K562 (cell line): ENCODE measurements at regions not wholly inside any gene's neighbourhood (a gene's known extent, or its start where the extent isn't known, plus 50 kb on each side); places are given as distances from the start of the nearest gene placed in this dataset.

Source experiments
- ATAC-seq: fragments of 200-7000 bp; cut with Tn5 transposase; 3 replicates; pipeline ENCODE4 v1.9.1; 2020; ENCODE audit warnings: moderate library complexity
- BruUV-seq: library from RNA; stranded (reverse); fragments of 400-500 nt; replicated peaks from 2 replicates; lab custom pipeline; 2021; lab: Mats Ljungman, UMichigan
- CTCF ChIA-PET: fragments of 300-600 bp; formaldehyde crosslinking; extraction: SDS; loops from one replicate; lab custom pipeline; 2021; ENCODE audit warnings: low intra/inter-chr PET ratio; lab: Yijun Ruan, JAX
- POLR2A ChIA-PET: fragments of 300-600, 350-650 bp; sonication (Branson Sonifier 250); formaldehyde crosslinking; extraction: SDS; loops from one replicate; lab custom pipeline; 2021; ENCODE audit warnings: antibody characterized with exemption, inconsistent platforms; lab: Yijun Ruan, JAX
- DNase-seq, 4 experiments: peaks; one replicate each; pipeline versions ENCODE4 v3.0.0 to v3.0.0-alpha.2; 2011 to 2018; ENCODE audit warnings: low spot score in 3 of 4, mixed read lengths in 3 of 4; ENCODE audit errors: extremely low read depth in 1 of 4
- FAIRE-seq: peaks from 2 replicates; lab custom pipeline; 2011; peaks lifted over from hg19 to GRCh38; lab: Jason Lieb, UNC
- H2AFZ ChIP-seq: 2 replicates; pipeline ENCODE4 v1.6.0; 2011; ENCODE audit warnings: low read depth, low read length, control low read depth, inconsistent platforms
- H3K27ac ChIP-seq: fragments of 200-600 bp; 3 replicates; pipeline ENCODE4 v1.8.0; 2011; ENCODE audit warnings: low read depth, mild to moderate bottlenecking, control low read depth, inconsistent platforms, low read length, moderate library complexity, mixed read lengths; ENCODE audit errors: extremely low read depth
- H3K27me3 ChIP-seq, 2 experiments: fragments of 300-600 bp in 1 of 2; 2 replicates in 1 of 2; 3 replicates in 1 of 2; pipeline versions ENCODE4 v1.6.0 to v1.8.0; 2011; ENCODE audit warnings: inconsistent platforms in 2 of 2, low read length in 2 of 2, mild to moderate bottlenecking in 1 of 2, mixed read lengths in 1 of 2, moderate library complexity in 1 of 2; ENCODE audit not compliant: control insufficient read depth in 2 of 2, insufficient read depth in 2 of 2
- H3K36me3 ChIP-seq: fragments of 300-600 bp; 3 replicates; pipeline ENCODE4 v1.8.0; 2011; ENCODE audit warnings: mild to moderate bottlenecking, low read length, inconsistent platforms; ENCODE audit not compliant: control insufficient read depth, insufficient read depth
- H3K4me1 ChIP-seq, 2 experiments: fragments of 200-600 bp in 1 of 2; replicated peaks in 1 of 2; 2 replicates in 1 of 2; 3 replicates in 1 of 2; pipeline versions ENCODE4 v1.5.1 to v1.8.0; 2011; ENCODE audit warnings: inconsistent platforms in 2 of 2, low read length in 2 of 2, mild to moderate bottlenecking in 1 of 2, mixed read lengths in 1 of 2, moderate library complexity in 1 of 2; ENCODE audit not compliant: control insufficient read depth in 2 of 2, insufficient read depth in 2 of 2
- H3K4me2 ChIP-seq: 2 replicates; pipeline ENCODE4 v1.6.1; 2011; ENCODE audit warnings: low read length, control low read depth, inconsistent platforms, mixed read lengths; ENCODE audit not compliant: insufficient read depth
- H3K4me3 ChIP-seq: fragments of 200-600 bp; sonication (generic), shearing (Covaris generic); 2 replicates; pipeline ENCODE4 v1.5.1; 2016; ENCODE audit warnings: control low read depth, inconsistent platforms
- H3K79me2 ChIP-seq: fragments of 200-600 bp; 3 replicates; pipeline ENCODE4 v1.8.0; 2011; ENCODE audit warnings: low read length, inconsistent platforms; ENCODE audit not compliant: control insufficient read depth, insufficient read depth
- H3K9ac ChIP-seq, 2 experiments: 2 replicates each; pipeline versions ENCODE4 v1.6.0 to v1.6.1; 2011; ENCODE audit warnings: low read depth in 2 of 2, low read length in 2 of 2, control low read depth in 1 of 2, inconsistent platforms in 1 of 2, mild to moderate bottlenecking in 1 of 2, mixed read lengths in 1 of 2; ENCODE audit not compliant: insufficient read depth in 1 of 2
- H3K9me1 ChIP-seq: one replicate; pipeline ENCODE4 v1.6.0; 2011; ENCODE audit warnings: inconsistent platforms, mild to moderate bottlenecking, low read length, moderate library complexity; ENCODE audit not compliant: control insufficient read depth, insufficient read depth
- H3K9me3 ChIP-seq: replicated peaks from 2 replicates; pipeline ENCODE4 v1.5.1; 2011; ENCODE audit warnings: low read depth, low read length, inconsistent platforms; ENCODE audit not compliant: control insufficient read depth, insufficient read depth
- H4K20me1 ChIP-seq: replicated peaks from 2 replicates; pipeline ENCODE4 v1.6.1; 2011; ENCODE audit warnings: low read length, inconsistent platforms, mixed read lengths; ENCODE audit not compliant: control insufficient read depth, insufficient read depth
- ARID1B ChIP-seq: fragments of 450-650 bp; IDR thresholded peaks from 2 replicates; pipeline ENCODE4 v1.6.1; 2016; ENCODE audit warnings: antibody characterized with exemption, mild to moderate bottlenecking, inconsistent platforms
- ELK3 ChIP-seq: fragments of 450-650 bp; formaldehyde crosslinking; IDR thresholded peaks from 2 replicates; pipeline ENCODE4 v1.4.0; 2020; ENCODE audit warnings: mild to moderate bottlenecking
- ESRRB ChIP-seq: fragments of 250-450 bp; sonication (Bioruptor Pico); IDR thresholded peaks from 2 replicates; pipeline ENCODE4 v1.5.0; 2020; ENCODE audit warnings: mild to moderate bottlenecking, moderate library complexity, borderline replicate concordance
- MAX ChIP-seq: sonication (generic); formaldehyde crosslinking; IDR thresholded peaks from 2 replicates; pipeline ENCODE4 v1.9.0; 2022; ENCODE audit warnings: mild to moderate bottlenecking, missing genetic modification reagents
- MEF2A ChIP-seq: IDR thresholded peaks from 2 replicates; pipeline ENCODE4 v1.6.1; 2011; ENCODE audit warnings: low read depth, mild to moderate bottlenecking, low read length, moderate library complexity; ENCODE audit not compliant: control insufficient read depth
- NCOA6 ChIP-seq: fragments of 450-650 bp; IDR thresholded peaks from 2 replicates; pipeline ENCODE4 v1.6.1; 2017; ENCODE audit warnings: mild to moderate bottlenecking
- SAFB ChIP-seq: fragments of 200-400 bp; formaldehyde crosslinking; IDR thresholded peaks from 2 replicates; pipeline ENCODE4 v1.6.1; 2017; ENCODE audit warnings: low read depth, low read length, borderline replicate concordance
- SIN3A ChIP-seq, 2 experiments: fragments of 150-350 bp in 1 of 2; IDR thresholded peaks; 2 replicates each; pipeline ENCODE4 v1.6.1; 2011 to 2016; ENCODE audit warnings: borderline replicate concordance in 2 of 2, low read depth in 2 of 2, low read length in 2 of 2, mild to moderate bottlenecking in 2 of 2, moderate library complexity in 2 of 2; ENCODE audit not compliant: control insufficient read depth in 1 of 2
- TAF15 ChIP-seq: fragments of 200-400 bp; formaldehyde crosslinking; IDR thresholded peaks from 2 replicates; pipeline ENCODE4 v1.6.1; 2017; ENCODE audit warnings: mild to moderate bottlenecking, low read depth, low read length, moderate library complexity
- TCF7 ChIP-seq: sonication (generic); IDR thresholded peaks from 2 replicates; pipeline ENCODE4 v1.6.1; 2016; ENCODE audit warnings: antibody characterized with exemption, borderline replicate concordance
- ZC3H4 ChIP-seq: sonication (generic); formaldehyde crosslinking; IDR thresholded peaks from 2 replicates; pipeline ENCODE4 v1.9.0; 2021; ENCODE audit warnings: missing genetic modification reagents, borderline replicate concordance
- ZNF184 ChIP-seq: sonication (generic); formaldehyde crosslinking; IDR thresholded peaks from 2 replicates; pipeline ENCODE4 v1.5.0; 2020; ENCODE audit warnings: missing genetic modification reagents
- ZNF445 ChIP-seq: fragments of 250-450 bp; sonication (Bioruptor Pico); IDR thresholded peaks from 2 replicates; pipeline ENCODE4 v1.4.0; 2020; ENCODE audit warnings: low read depth, mild to moderate bottlenecking, moderate library complexity
- ZNF57 ChIP-seq: fragments of 450-650 bp; formaldehyde crosslinking; IDR thresholded peaks from 2 replicates; pipeline ENCODE4 v1.4.0; 2020; ENCODE audit warnings: mild to moderate bottlenecking, moderate library complexity
- ZNF609 ChIP-seq: sonication (generic); formaldehyde crosslinking; IDR thresholded peaks from 2 replicates; pipeline ENCODE4 v1.8.1; 2023; ENCODE audit warnings: missing genetic modification reagents, mild to moderate bottlenecking, borderline replicate concordance
- ZNF668 ChIP-seq: fragments of 250-450 bp; sonication (Bioruptor Pico); IDR thresholded peaks from 2 replicates; pipeline ENCODE4 v1.8.0; 2022; ENCODE audit warnings: mild to moderate bottlenecking, inconsistent platforms
- WGBS: fragments of 100-300 bp; shearing (Covaris generic); methylation state at CpG from one replicate; pipeline ENCODE4 v1.1.6; 2016; ENCODE audit warnings: low coverage, mixed read lengths; ENCODE audit not compliant: insufficient coverage; ENCODE audit errors: missing lambda C conversion rate; 5-methylcytosine and 5-hydroxymethylcytosine counted together
- in situ Hi-C: fragments of 300-500 bp; cut with MboI; formaldehyde crosslinking; loops from 4 replicates; pipeline ENCODE4 v1.15.0; 2018; ENCODE audit warnings: inconsistent platforms, mixed read lengths
- intact Hi-C: fragments of 100-400 bp; cut with micrococcal nuclease; formaldehyde crosslinking; loops from 2 replicates; pipeline ENCODE4 v1.14.2; 2022

GRCh38 chr9:25353783-25354182 is 324.5 kb downstream of the TUSC1 start:
- Histone ChIP-seq H3K27ac (no peak overlapping the region), H4K20me1 (no peaks in the 10 kb centered on the region), H3K36me3 (no peaks in the 10 kb centered on the region), H3K9me3 (no peaks in the 10 kb centered on the region), H3K79me2 (no peaks in the 10 kb centered on the region), H3K4me1 (no peaks in the 10 kb centered on the region), H3K27me3 (no peaks in the 10 kb centered on the region), H2AFZ (no peak overlapping the region), H3K9ac (no peak overlapping the region), H3K4me2 (no peak overlapping the region), H3K4me3 (no peak overlapping the region), H3K9me1 (no peaks in the 10 kb centered on the region)
- ChIA-PET CTCF (no interaction called here), POLR2A (no interaction called here)
- no peak for TF ChIP-seq ESRRB (CRISPR knock-in tag)
- TF ChIP-seq MAX (CRISPR knock-in tag): no peak
- no peak for TF ChIP-seq SAFB
- no peak for TF ChIP-seq ZNF445
- no peak for TF ChIP-seq TAF15
- TF ChIP-seq MEF2A: no peak
- no peak for TF ChIP-seq ARID1B
- TF ChIP-seq ZNF57: no peak
- TF ChIP-seq ZC3H4: no peak
- TF ChIP-seq ZNF184 (CRISPR knock-in tag): no peak
- TF ChIP-seq NCOA6: no peak
- no peak for TF ChIP-seq TCF7
- TF ChIP-seq ZNF609: no peak
- TF ChIP-seq SIN3A (IDR thresholded peaks at IDR 0.05; ENCODE audit: borderline replicate concordance in 2 of 2, control insufficient read depth in 1 of 2, low read depth in 2 of 2, low read length in 2 of 2): no peak
- TF ChIP-seq ZNF668 (CRISPR knock-in tag): no peak
- TF ChIP-seq ELK3 (CRISPR knock-in tag): no peak
- BruUV-seq: no TSS peak
- intact Hi-C loops: no loop called here
- DNase-seq (no peak), FAIRE-seq (no peak), ATAC-seq (no peak)
- WGBS: no CpG with 5 or more reads among the region's 1 CpG
- in situ Hi-C loops: no loop called here
